ENCODE measurements at regions not wholly inside any gene's neighbourhood (a gene's known extent, or its start where the extent isn't known, plus 50 kb on each side); places are given as distances from the start of the nearest gene placed in this dataset.

GRCh38 chr17:71114911-71115668 lies 945.8 kb downstream of the KCNJ2 start:
- DNase-seq (ENCODE audit: low read depth in 2 of 2) = no peak

GRCh38 chr17:71115669-71115972 lies 946.3 kb downstream of the KCNJ2 start:
- no peak for DNase-seq (ENCODE audit: low read depth in 2 of 2)

- no peak for DNase-seq (ENCODE audit: low read depth in 2 of 2)
These were observed 948.1 kb downstream of the KCNJ2 start for GRCh38 chr17:71117466-71117865.

GRCh38 chr17:71118039-71118438 lies 948.7 kb downstream of the KCNJ2 start:
- DNase-seq (ENCODE audit: low read depth in 2 of 2) = no peak

- DNase-seq (ENCODE audit: low read depth in 2 of 2) = no peak
These were observed 958.1 kb downstream of the KCNJ2 start for GRCh38 chr17:71127416-71127815.

- DNase-seq (ENCODE audit: low read depth in 2 of 2) = no peak
These were observed 973.0 kb downstream of the KCNJ2 start for GRCh38 chr17:71142333-71142732.

GRCh38 chr17:71145486-71145885 lies 975.3 kb upstream of the SOX9 start:
- DNase-seq (ENCODE audit: low read depth in 2 of 2) = no peak

- no peak for DNase-seq (ENCODE audit: low read depth in 2 of 2)
These were observed 972.9 kb upstream of the SOX9 start for GRCh38 chr17:71147906-71148305.

- DNase-seq (ENCODE audit: low read depth in 2 of 2) = no peak
These were observed 971.2 kb upstream of the SOX9 start for GRCh38 chr17:71149607-71150006.

- no peak for DNase-seq (ENCODE audit: low read depth in 2 of 2)
These were observed 963.5 kb upstream of the SOX9 start for GRCh38 chr17:71157297-71157696.

GRCh38 chr17:71158437-71158836 lies 962.4 kb upstream of the SOX9 start:
- no peak for DNase-seq (ENCODE audit: low read depth in 2 of 2)

GRCh38 chr17:71163121-71163812 lies 957.6 kb upstream of the SOX9 start:
- DNase-seq (ENCODE audit: low read depth in 2 of 2) = no peak

GRCh38 chr17:71163813-71164122 lies 957.1 kb upstream of the SOX9 start:
- DNase-seq (ENCODE audit: low read depth in 2 of 2) = no peak

- DNase-seq (ENCODE audit: low read depth in 2 of 2) = no peak
These were observed 956.3 kb upstream of the SOX9 start for GRCh38 chr17:71164561-71164960.

- no peak for DNase-seq (ENCODE audit: low read depth in 2 of 2)
These were observed 954.5 kb upstream of the SOX9 start for GRCh38 chr17:71166311-71166710.

- no peak for DNase-seq (ENCODE audit: low read depth in 2 of 2)
These were observed 952.6 kb upstream of the SOX9 start for GRCh38 chr17:71168053-71168741.

- DNase-seq (ENCODE audit: low read depth in 2 of 2) = no peak
These were observed 950.8 kb upstream of the SOX9 start for GRCh38 chr17:71170070-71170469.

GRCh38 chr17:71171270-71171669 lies 949.5 kb upstream of the SOX9 start:
- DNase-seq (ENCODE audit: low read depth in 2 of 2) = no peak

GRCh38 chr17:71173991-71174390 lies 946.8 kb upstream of the SOX9 start:
- DNase-seq (ENCODE audit: low read depth in 2 of 2) = no peak

GRCh38 chr17:71176331-71176730 lies 944.5 kb upstream of the SOX9 start:
- no peak for DNase-seq (ENCODE audit: low read depth in 2 of 2)

GRCh38 chr17:71176928-71177443 lies 943.8 kb upstream of the SOX9 start:
- DNase-seq (ENCODE audit: low read depth in 2 of 2) = no peak

- no peak for DNase-seq (ENCODE audit: low read depth in 2 of 2)
These were observed 939.9 kb upstream of the SOX9 start for GRCh38 chr17:71180801-71181385.

Measured in lung microvascular endothelial cell (primary cell).